NCI-H2107 treated with DMSO at 0.1 percent for 48 hours (cell line): ENCODE measurements at regions not wholly inside any gene's neighbourhood (a gene's known extent, or its start where the extent isn't known, plus 50 kb on each side); places are given as distances from the start of the nearest gene placed in this dataset.

Experiments
- DNase-seq: peaks from one replicate; lab custom pipeline; 2025; ENCODE audit not compliant: unreplicated experiment; lab: John Stamatoyannopoulos, UW

- DNase-seq: no peak
Measured at GRCh38 chr7:31284106-31284505, 56.4 kb downstream of the NEUROD6 start.

- DNase-seq: no peak
Measured at GRCh38 chr7:31271641-31272405, 68.7 kb downstream of the NEUROD6 start.

GRCh38 chr7:31267486-31267885 is 73.0 kb downstream of the NEUROD6 start:
- no peak for DNase-seq

GRCh38 chr7:31263338-31263737 is 77.2 kb downstream of the NEUROD6 start:
- DNase-seq: no peak

GRCh38 chr7:31261341-31261740 is 79.2 kb downstream of the NEUROD6 start:
- no peak for DNase-seq

GRCh38 chr7:31260851-31261250 is 79.7 kb downstream of the NEUROD6 start:
- DNase-seq: no peak

GRCh38 chr7:31258391-31258790 is 82.1 kb downstream of the NEUROD6 start:
- no peak for DNase-seq

GRCh38 chr7:31256506-31256905 is 84.0 kb downstream of the NEUROD6 start:
- no peak for DNase-seq

- DNase-seq: no peak
Measured at GRCh38 chr7:31254926-31255325, 85.6 kb downstream of the NEUROD6 start.

GRCh38 chr7:31253532-31253931 is 87.0 kb downstream of the NEUROD6 start:
- DNase-seq: no peak

- DNase-seq: no peak
Measured at GRCh38 chr7:31251441-31251840, 89.1 kb downstream of the NEUROD6 start.

- no peak for DNase-seq
Measured at GRCh38 chr7:31249671-31250070, 90.9 kb downstream of the NEUROD6 start.

- DNase-seq: no peak
Measured at GRCh38 chr7:31236868-31237267, 103.7 kb downstream of the NEUROD6 start.

- DNase-seq: no peak
Measured at GRCh38 chr7:31234836-31235605, 105.5 kb downstream of the NEUROD6 start.

- DNase-seq: no peak
Measured at GRCh38 chr7:31228957-31229356, 111.6 kb downstream of the NEUROD6 start.

GRCh38 chr7:31214751-31215150 is 125.8 kb downstream of the NEUROD6 start:
- no peak for DNase-seq

- DNase-seq: no peak
Measured at GRCh38 chr7:31211281-31211680, 129.2 kb downstream of the NEUROD6 start.

- no peak for DNase-seq
Measured at GRCh38 chr7:31204071-31204470, 136.5 kb downstream of the NEUROD6 start.

- DNase-seq: no peak
Measured at GRCh38 chr7:31203551-31203950, 137.0 kb downstream of the NEUROD6 start.

GRCh38 chr7:31202801-31203200 is 137.7 kb downstream of the NEUROD6 start:
- DNase-seq: no peak

GRCh38 chr7:31192986-31193385 is 140.9 kb downstream of the ADCYAP1R1 start:
- DNase-seq: peak; percentile 31

- DNase-seq: no peak
Measured at GRCh38 chr7:31190906-31191305, 138.8 kb downstream of the ADCYAP1R1 start.
